ENCODE measurements at regions not wholly inside any gene's neighbourhood (a gene's known extent, or its start where the extent isn't known, plus 50 kb on each side); places are given as distances from the start of the nearest gene placed in this dataset.

GRCh38 chr6:137944793-137945498, 77.9 kb downstream of the TNFAIP3 start:
- Histone ChIP-seq H2AFZ (ENCODE audit: low read depth, low read length) (no peak overlapping the region), H3K4me2 (ENCODE audit: low read length) (no peak overlapping the region)
- TF ChIP-seq EZH2 (IDR thresholded peaks at IDR 0.05; ENCODE audit: borderline replicate concordance, insufficient read depth, low read length, poor library complexity, severe bottlenecking) (no peak), POLR2AphosphoS5 (IDR thresholded peaks at IDR 0.05) (no peak), RAD21 (conservative IDR thresholded peaks at IDR 0.05) (peak; percentile 64), MXI1 (conservative IDR thresholded peaks at IDR 0.05; ENCODE audit: poor library complexity, severe bottlenecking) (no peak), REST (IDR thresholded peaks at IDR 0.05; ENCODE audit: borderline replicate concordance) (no peak), CTCF (IDR thresholded peaks at IDR 0.05; ENCODE audit: poor library complexity, severe bottlenecking) (peak; percentile 70), SMC3 (conservative IDR thresholded peaks at IDR 0.05; ENCODE audit: poor library complexity) (peak; percentile 77), TAF1 (IDR thresholded peaks at IDR 0.05; ENCODE audit: low read depth) (no peak), EP300 (conservative IDR thresholded peaks at IDR 0.05; ENCODE audit: poor library complexity, severe bottlenecking) (no peak)

GRCh38 chr6:137949686-137950390, 82.8 kb downstream of the TNFAIP3 start:
- Histone ChIP-seq H3K9me2 (ENCODE audit: insufficient read depth, low read length) (no peaks in the 10 kb centered on the region), H3K27ac (ENCODE audit: low read length) (no peak overlapping the region), H3K4me2 (ENCODE audit: low read length) (no peak overlapping the region), H2AFZ (ENCODE audit: low read depth, low read length) (no peak overlapping the region), H3K27me3 (ENCODE audit: insufficient read depth, low read depth, low read length) (no peaks in the 10 kb centered on the region), H3K9me3 (ENCODE audit: low read length) (no peaks in the 10 kb centered on the region), H3K4me3 (ENCODE audit: low read length) (no peak overlapping the region), H3K9ac (ENCODE audit: low read length) (no peak overlapping the region), H3F3A (ENCODE audit: insufficient read depth, low read length, poor library complexity, severe bottlenecking) (no peaks in the 10 kb centered on the region), H4K20me1 (ENCODE audit: insufficient read depth) (no peaks in the 10 kb centered on the region), H3K36me3 (ENCODE audit: insufficient read depth, low read length) (no peaks in the 10 kb centered on the region), H3K79me2 (replicated peaks; ENCODE audit: insufficient read depth, low read length) (no peaks in the 10 kb centered on the region)
- no peak for TF ChIP-seq MXI1 (conservative IDR thresholded peaks at IDR 0.05; ENCODE audit: poor library complexity, severe bottlenecking)
- no peak for TF ChIP-seq CTCF (IDR thresholded peaks at IDR 0.05; ENCODE audit: poor library complexity, severe bottlenecking)
- TF ChIP-seq POLR2AphosphoS5 (IDR thresholded peaks at IDR 0.05), result no peak
- no peak for TF ChIP-seq RAD21 (conservative IDR thresholded peaks at IDR 0.05)
- TF ChIP-seq EZH2 (IDR thresholded peaks at IDR 0.05; ENCODE audit: borderline replicate concordance, insufficient read depth, low read length, poor library complexity, severe bottlenecking), result no peak
- TF ChIP-seq EP300 (conservative IDR thresholded peaks at IDR 0.05; ENCODE audit: poor library complexity, severe bottlenecking), result no peak
- no peak for TF ChIP-seq SMC3 (conservative IDR thresholded peaks at IDR 0.05; ENCODE audit: poor library complexity)
- TF ChIP-seq REST (IDR thresholded peaks at IDR 0.05; ENCODE audit: borderline replicate concordance), result no peak
- TF ChIP-seq TAF1 (IDR thresholded peaks at IDR 0.05; ENCODE audit: low read depth), result no peak

More at GRCh38 chr6:137944793-137945498, 77.9 kb downstream of the TNFAIP3 start:
- Histone ChIP-seq H3K9me3 (ENCODE audit: low read length) (no peaks in the 10 kb centered on the region), H3K36me3 (ENCODE audit: insufficient read depth, low read length) (no peaks in the 10 kb centered on the region), H3K27me3 (ENCODE audit: insufficient read depth, low read depth, low read length) (no peaks in the 10 kb centered on the region), H3K9ac (ENCODE audit: low read length) (no peak overlapping the region), H4K20me1 (ENCODE audit: insufficient read depth) (no peaks in the 10 kb centered on the region), H3F3A (ENCODE audit: insufficient read depth, low read length, poor library complexity, severe bottlenecking) (no peaks in the 10 kb centered on the region), H3K9me2 (ENCODE audit: insufficient read depth, low read length) (no peaks in the 10 kb centered on the region), H3K79me2 (replicated peaks; ENCODE audit: insufficient read depth, low read length) (no peaks in the 10 kb centered on the region), H3K27ac (ENCODE audit: low read length) (no peak overlapping the region), H3K4me3 (ENCODE audit: low read length) (no peak overlapping the region)

Measured in neural cell (in vitro differentiated cells).